CD4-positive, alpha-beta T cell (primary cell): ENCODE measurements at regions not wholly inside any gene's neighbourhood (a gene's known extent, or its start where the extent isn't known, plus 50 kb on each side); places are given as distances from the start of the nearest gene placed in this dataset.

Experiments used
- ATAC-seq: fragments of 200-7000 bp; cut with Tn5 transposase; one replicate; pipeline ENCODE4 v1.10.0; 2022; ENCODE audit warnings: mild to moderate bottlenecking; ENCODE audit not compliant: poor library complexity
- CTCF ChIA-PET: fragments of 350-600 bp; sonication (Branson Sonifier 250); formaldehyde crosslinking; loops from one replicate; lab custom pipeline; 2021; ENCODE audit warnings: antibody characterized with exemption, inconsistent platforms; lab: Charles Lee
- POLR2A ChIA-PET: fragments of 350-600 bp; sonication (Branson Sonifier 250); formaldehyde crosslinking; loops from one replicate; lab custom pipeline; 2021; ENCODE audit warnings: antibody characterized with exemption, inconsistent platforms; lab: Charles Lee
- DNase-seq, 14 experiments: peaks; one replicate each; pipeline ENCODE4 v3.0.0-alpha.2; 2013 to 2020; ENCODE audit warnings: mixed read lengths in 2 of 14
- H3K27ac ChIP-seq, 2 donors: one replicate each; pipeline versions ENCODE4 v1.5.1 to v1.7.0; 2013; ENCODE audit warnings: low read length in 2 of 2, low read depth in 1 of 2, mild to moderate bottlenecking in 1 of 2
- H3K27me3 ChIP-seq, 2 experiments: 1 replicate in 1 of 2; 2 replicates in 1 of 2; pipeline versions ENCODE4 v1.6.1 to v1.7.0; 2013; ENCODE audit warnings: low read length in 2 of 2, control low read depth in 1 of 2, mild to moderate bottlenecking in 1 of 2, moderate library complexity in 1 of 2; ENCODE audit not compliant: insufficient read depth in 2 of 2, control insufficient read depth in 1 of 2
- H3K36me3 ChIP-seq: one replicate; pipeline ENCODE4 v1.6.1; 2013; ENCODE audit warnings: low read length, control low read depth; ENCODE audit not compliant: insufficient read depth
- H3K4me1 ChIP-seq: one replicate; pipeline ENCODE4 v1.6.1; 2013; ENCODE audit warnings: low read length, control low read depth; ENCODE audit not compliant: insufficient read depth
- H3K4me3 ChIP-seq: one replicate; pipeline ENCODE4 v1.5.1; 2013; ENCODE audit warnings: mild to moderate bottlenecking, low read length, moderate library complexity
- H3K9me3 ChIP-seq, 2 experiments: 1 replicate in 1 of 2; 2 replicates in 1 of 2; pipeline versions ENCODE4 v1.6.1 to v1.7.0; 2013; ENCODE audit warnings: low read length in 2 of 2, mild to moderate bottlenecking in 2 of 2, control low read depth in 1 of 2, moderate library complexity in 1 of 2; ENCODE audit not compliant: control insufficient read depth in 1 of 2, insufficient read depth in 1 of 2
- H3K27ac Mint-ChIP-seq: one replicate; pipeline ENCODE4 v1.8.0; 2020; ENCODE audit warnings: mixed read lengths
- H3K27me3 Mint-ChIP-seq: one replicate; pipeline ENCODE4 v1.8.0; 2021; ENCODE audit warnings: mixed read lengths
- H3K36me3 Mint-ChIP-seq: one replicate; pipeline ENCODE4 v1.8.0; 2021; ENCODE audit warnings: low read depth, mixed read lengths
- H3K4me1 Mint-ChIP-seq: one replicate; pipeline ENCODE4 v1.8.0; 2021; ENCODE audit warnings: low read depth, mixed read lengths
- H3K4me3 Mint-ChIP-seq: one replicate; pipeline ENCODE4 v1.8.0; 2020; ENCODE audit warnings: mild to moderate bottlenecking, mixed read lengths
- H3K9me3 Mint-ChIP-seq: one replicate; pipeline ENCODE4 v1.8.0; 2020; ENCODE audit warnings: mixed read lengths
- CTCF ChIP-seq: fragments of 200-600 bp; IDR thresholded peaks from one replicate; pipeline ENCODE4 v1.8.0; 2022; ENCODE audit warnings: antibody characterized with exemption, mild to moderate bottlenecking
- intact Hi-C, 2 experiments: fragments of 100-400 bp; cut with DNase I in 1 of 2; cut with micrococcal nuclease in 1 of 2; formaldehyde crosslinking; loops; one replicate each; pipeline versions ENCODE4 v1.15.1 to v1.9.0; 2023 to 2025; cut with DNase I, micrococcal nuclease

- ChIA-PET CTCF (no interaction called here), POLR2A (no interaction called here)
- Mint-ChIP-seq H3K4me3 (no peak overlapping the region), H3K4me1 (peaks cover 6% of the 10 kb centered on the region), H3K36me3 (no peaks in the 10 kb centered on the region), H3K27me3 (no peaks in the 10 kb centered on the region), H3K27ac (no peak overlapping the region), H3K9me3 (no peaks in the 10 kb centered on the region)
- no peaks in the 10 kb centered on the region for H3K4me1 ChIP-seq
- intact Hi-C loops, result no loop called here
- H3K27me3 ChIP-seq, result no peaks in the 10 kb centered on the region
- no peak overlapping the region for H3K4me3 ChIP-seq
- TF ChIP-seq CTCF, result no peak
- no peak overlapping the region for H3K27ac ChIP-seq
- no peak for DNase-seq
- no peaks in the 10 kb centered on the region for H3K36me3 ChIP-seq
- ATAC-seq, result no peak
- no peaks in the 10 kb centered on the region for H3K9me3 ChIP-seq
Observed at GRCh38 chr12:93043877-93044209, 114.7 kb upstream of the EEA1 start.

GRCh38 chr12:93047118-93047517 is 118.0 kb upstream of the EEA1 start:
- Mint-ChIP-seq H3K27me3 (no peaks in the 10 kb centered on the region), H3K4me1 (peaks cover 9% of the 10 kb centered on the region), H3K27ac (no peak overlapping the region), H3K4me3 (no peak overlapping the region), H3K9me3 (no peaks in the 10 kb centered on the region), H3K36me3 (no peaks in the 10 kb centered on the region)
- Histone ChIP-seq H3K4me1 (no peaks in the 10 kb centered on the region), H3K27me3 (no peaks in the 10 kb centered on the region), H3K36me3 (no peaks in the 10 kb centered on the region), H3K27ac (no peak overlapping the region), H3K9me3 (no peaks in the 10 kb centered on the region), H3K4me3 (no peak overlapping the region)
- no peak for TF ChIP-seq CTCF
- DNase-seq (no peak), ATAC-seq (no peak)
- intact Hi-C loops, result no loop called here
- CTCF ChIA-PET, result no interaction called here
- POLR2A ChIA-PET, result no interaction called here

GRCh38 chr12:93048656-93049055 is 119.6 kb upstream of the EEA1 start:
- Mint-ChIP-seq H3K27me3 (no peaks in the 10 kb centered on the region), H3K4me1 (peaks cover 9% of the 10 kb centered on the region), H3K27ac (no peak overlapping the region), H3K36me3 (no peaks in the 10 kb centered on the region), H3K4me3 (no peak overlapping the region), H3K9me3 (no peaks in the 10 kb centered on the region)
- no peaks in the 10 kb centered on the region for H3K9me3 ChIP-seq
- intact Hi-C loops, result no loop called here
- ATAC-seq (no peak), DNase-seq (no peak)
- no peak for TF ChIP-seq CTCF
- no peaks in the 10 kb centered on the region for H3K4me1 ChIP-seq
- H3K36me3 ChIP-seq, result no peaks in the 10 kb centered on the region
- H3K27me3 ChIP-seq, result no peaks in the 10 kb centered on the region
- H3K27ac ChIP-seq, result no peak overlapping the region
- ChIA-PET CTCF (no interaction called here), POLR2A (interaction anchor here (0.6 kb wide), 1 partner anchor 1586 kb away, joined by 3 read pairs; no protein-coding TSS in a partner anchor)
- no peak overlapping the region for H3K4me3 ChIP-seq
